ENCODE measurements at regions not wholly inside any gene's neighbourhood (a gene's known extent, or its start where the extent isn't known, plus 50 kb on each side); places are given as distances from the start of the nearest gene placed in this dataset.

GRCh38 chr11:13062115-13062514 lies 53.0 kb downstream of the RASSF10 start:
- TF ChIP-seq OSR1 (CRISPR knock-in tag; IDR thresholded peaks at IDR 0.05), result no peak
- TF ChIP-seq, protein P1, sequence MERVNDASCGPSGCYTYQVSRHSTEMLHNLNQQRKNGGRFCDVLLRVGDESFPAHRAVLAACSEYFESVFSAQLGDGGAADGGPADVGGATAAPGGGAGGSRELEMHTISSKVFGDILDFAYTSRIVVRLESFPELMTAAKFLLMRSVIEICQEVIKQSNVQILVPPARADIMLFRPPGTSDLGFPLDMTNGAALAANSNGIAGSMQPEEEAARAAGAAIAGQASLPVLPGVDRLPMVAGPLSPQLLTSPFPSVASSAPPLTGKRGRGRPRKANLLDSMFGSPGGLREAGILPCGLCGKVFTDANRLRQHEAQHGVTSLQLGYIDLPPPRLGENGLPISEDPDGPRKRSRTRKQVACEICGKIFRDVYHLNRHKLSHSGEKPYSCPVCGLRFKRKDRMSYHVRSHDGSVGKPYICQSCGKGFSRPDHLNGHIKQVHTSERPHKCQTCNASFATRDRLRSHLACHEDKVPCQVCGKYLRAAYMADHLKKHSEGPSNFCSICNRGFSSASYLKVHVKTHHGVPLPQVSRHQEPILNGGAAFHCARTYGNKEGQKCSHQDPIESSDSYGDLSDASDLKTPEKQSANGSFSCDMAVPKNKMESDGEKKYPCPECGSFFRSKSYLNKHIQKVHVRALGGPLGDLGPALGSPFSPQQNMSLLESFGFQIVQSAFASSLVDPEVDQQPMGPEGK (CRISPR knock-in tag; IDR thresholded peaks at IDR 0.05; ENCODE audit: borderline replicate concordance), result no peak
- TF ChIP-seq TSHZ2 (CRISPR knock-in tag; IDR thresholded peaks at IDR 0.05), result no peak
- no peak for TF ChIP-seq ZC3H10 (CRISPR knock-in tag; IDR thresholded peaks at IDR 0.05)
- TF ChIP-seq CSDC2 (CRISPR knock-in tag; IDR thresholded peaks at IDR 0.05), result no peak
- TF ChIP-seq ZNF8 (CRISPR knock-in tag; IDR thresholded peaks at IDR 0.05), result no peak
- ATAC-seq, result no peak

- ATAC-seq, result no peak
- no peak for TF ChIP-seq ESRRG (CRISPR knock-in tag; IDR thresholded peaks at IDR 0.05)
- TF ChIP-seq SNAI2 (CRISPR knock-in tag; IDR thresholded peaks at IDR 0.05), result no peak
- no peak for TF ChIP-seq ZNF565 (CRISPR knock-in tag; conservative IDR thresholded peaks at IDR 0.05; ENCODE audit: low read depth)
- no peak for TF ChIP-seq TCF4 (CRISPR knock-in tag; IDR thresholded peaks at IDR 0.05; ENCODE audit: borderline replicate concordance)
- TF ChIP-seq OSR1 (CRISPR knock-in tag; IDR thresholded peaks at IDR 0.05), result no peak
- TF ChIP-seq BACH2 (CRISPR knock-in tag; IDR thresholded peaks at IDR 0.05; ENCODE audit: borderline replicate concordance), result no peak
- TF ChIP-seq ZNF8 (CRISPR knock-in tag; IDR thresholded peaks at IDR 0.05), result no peak
- TF ChIP-seq, protein P2, sequence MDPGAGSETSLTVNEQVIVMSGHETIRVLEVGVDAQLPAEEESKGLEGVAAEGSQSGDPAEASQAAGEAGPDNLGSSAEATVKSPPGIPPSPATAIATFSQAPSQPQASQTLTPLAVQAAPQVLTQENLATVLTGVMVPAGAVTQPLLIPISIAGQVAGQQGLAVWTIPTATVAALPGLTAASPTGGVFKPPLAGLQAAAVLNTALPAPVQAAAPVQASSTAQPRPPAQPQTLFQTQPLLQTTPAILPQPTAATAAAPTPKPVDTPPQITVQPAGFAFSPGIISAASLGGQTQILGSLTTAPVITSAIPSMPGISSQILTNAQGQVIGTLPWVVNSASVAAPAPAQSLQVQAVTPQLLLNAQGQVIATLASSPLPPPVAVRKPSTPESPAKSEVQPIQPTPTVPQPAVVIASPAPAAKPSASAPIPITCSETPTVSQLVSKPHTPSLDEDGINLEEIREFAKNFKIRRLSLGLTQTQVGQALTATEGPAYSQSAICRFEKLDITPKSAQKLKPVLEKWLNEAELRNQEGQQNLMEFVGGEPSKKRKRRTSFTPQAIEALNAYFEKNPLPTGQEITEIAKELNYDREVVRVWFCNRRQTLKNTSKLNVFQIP (CRISPR knock-in tag; IDR thresholded peaks at IDR 0.05; ENCODE audit: borderline replicate concordance, low read depth), result no peak
- no peak for TF ChIP-seq GLIS3 (CRISPR knock-in tag; IDR thresholded peaks at IDR 0.05)
These were observed 55.5 kb downstream of the RASSF10 start for GRCh38 chr11:13064593-13064992.

GRCh38 chr11:13065200-13065787 lies 56.2 kb downstream of the RASSF10 start:
- TF ChIP-seq OSR1 (CRISPR knock-in tag; IDR thresholded peaks at IDR 0.05), result no peak
- no peak for TF ChIP-seq GLIS3 (CRISPR knock-in tag; IDR thresholded peaks at IDR 0.05)
- no peak for ATAC-seq

DNA sequence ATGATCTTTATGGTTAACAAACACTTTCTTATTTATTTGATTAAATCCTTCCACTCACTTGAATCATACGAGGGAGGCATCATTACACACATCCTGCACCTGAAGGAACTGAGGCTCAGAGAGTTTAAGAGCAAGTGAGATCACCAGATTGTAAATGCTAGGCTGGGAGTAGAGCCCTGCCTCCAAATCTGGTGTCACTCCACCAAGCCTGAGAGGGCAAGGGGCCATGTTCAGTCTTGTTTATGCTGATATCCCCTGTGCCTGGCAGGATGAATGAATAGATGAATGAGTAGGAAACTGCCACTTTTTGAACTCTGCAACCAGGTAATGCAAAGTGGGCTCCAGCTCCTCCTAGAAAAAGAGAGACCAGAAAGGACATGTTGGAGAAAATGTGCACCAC lies 59.1 kb downstream of the RASSF10 start:
- TF ChIP-seq, protein P3, sequence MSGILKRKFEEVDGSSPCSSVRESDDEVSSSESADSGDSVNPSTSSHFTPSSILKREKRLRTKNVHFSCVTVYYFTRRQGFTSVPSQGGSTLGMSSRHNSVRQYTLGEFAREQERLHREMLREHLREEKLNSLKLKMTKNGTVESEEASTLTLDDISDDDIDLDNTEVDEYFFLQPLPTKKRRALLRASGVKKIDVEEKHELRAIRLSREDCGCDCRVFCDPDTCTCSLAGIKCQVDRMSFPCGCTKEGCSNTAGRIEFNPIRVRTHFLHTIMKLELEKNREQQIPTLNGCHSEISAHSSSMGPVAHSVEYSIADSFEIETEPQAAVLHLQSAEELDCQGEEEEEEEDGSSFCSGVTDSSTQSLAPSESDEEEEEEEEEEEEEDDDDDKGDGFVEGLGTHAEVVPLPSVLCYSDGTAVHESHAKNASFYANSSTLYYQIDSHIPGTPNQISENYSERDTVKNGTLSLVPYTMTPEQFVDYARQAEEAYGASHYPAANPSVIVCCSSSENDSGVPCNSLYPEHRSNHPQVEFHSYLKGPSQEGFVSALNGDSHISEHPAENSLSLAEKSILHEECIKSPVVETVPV (CRISPR knock-in tag; IDR thresholded peaks at IDR 0.05), result no peak
- TF ChIP-seq RARB (CRISPR knock-in tag; IDR thresholded peaks at IDR 0.05) (no peak), PPARA (CRISPR knock-in tag; IDR thresholded peaks at IDR 0.05; ENCODE audit: borderline replicate concordance) (no peak), BACH2 (CRISPR knock-in tag; IDR thresholded peaks at IDR 0.05; ENCODE audit: borderline replicate concordance) (no peak), SNAI2 (CRISPR knock-in tag; IDR thresholded peaks at IDR 0.05) (no peak), ZFP3 (CRISPR knock-in tag; IDR thresholded peaks at IDR 0.05) (no peak), TOX (CRISPR knock-in tag; IDR thresholded peaks at IDR 0.05; ENCODE audit: borderline replicate concordance) (no peak), ZNF8 (CRISPR knock-in tag; IDR thresholded peaks at IDR 0.05) (no peak), CSDC2 (CRISPR knock-in tag; IDR thresholded peaks at IDR 0.05) (no peak), TCF4 (CRISPR knock-in tag; IDR thresholded peaks at IDR 0.05; ENCODE audit: borderline replicate concordance) (no peak), GLIS3 (CRISPR knock-in tag; IDR thresholded peaks at IDR 0.05) (no peak), ARNTL (CRISPR knock-in tag; IDR thresholded peaks at IDR 0.05; ENCODE audit: borderline replicate concordance, low read depth) (no peak), ZFP30 (CRISPR knock-in tag; IDR thresholded peaks at IDR 0.05) (no peak), ESRRG (CRISPR knock-in tag; IDR thresholded peaks at IDR 0.05) (no peak), ISL1 (CRISPR knock-in tag; IDR thresholded peaks at IDR 0.05) (no peak), OSR1 (CRISPR knock-in tag; IDR thresholded peaks at IDR 0.05) (no peak), ZC3H10 (CRISPR knock-in tag; IDR thresholded peaks at IDR 0.05) (no peak), ZNF70 (CRISPR knock-in tag; IDR thresholded peaks at IDR 0.05) (no peak)
- TF ChIP-seq, protein P1 (CRISPR knock-in tag; IDR thresholded peaks at IDR 0.05; ENCODE audit: borderline replicate concordance), result no peak
- TF ChIP-seq, protein P4, sequence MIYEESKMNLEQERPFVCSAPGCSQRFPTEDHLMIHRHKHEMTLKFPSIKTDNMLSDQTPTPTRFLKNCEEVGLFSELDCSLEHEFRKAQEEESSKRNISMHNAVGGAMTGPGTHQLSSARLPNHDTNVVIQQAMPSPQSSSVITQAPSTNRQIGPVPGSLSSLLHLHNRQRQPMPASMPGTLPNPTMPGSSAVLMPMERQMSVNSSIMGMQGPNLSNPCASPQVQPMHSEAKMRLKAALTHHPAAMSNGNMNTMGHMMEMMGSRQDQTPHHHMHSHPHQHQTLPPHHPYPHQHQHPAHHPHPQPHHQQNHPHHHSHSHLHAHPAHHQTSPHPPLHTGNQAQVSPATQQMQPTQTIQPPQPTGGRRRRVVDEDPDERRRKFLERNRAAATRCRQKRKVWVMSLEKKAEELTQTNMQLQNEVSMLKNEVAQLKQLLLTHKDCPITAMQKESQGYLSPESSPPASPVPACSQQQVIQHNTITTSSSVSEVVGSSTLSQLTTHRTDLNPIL (CRISPR knock-in tag; IDR thresholded peaks at IDR 0.05; ENCODE audit: low read depth), result no peak
- ATAC-seq, result no peak
